Adrenal gland (tissue), 9 donors: ENCODE measurements at regions not wholly inside any gene's neighbourhood (a gene's known extent, or its start where the extent isn't known, plus 50 kb on each side); places are given as distances from the start of the nearest gene placed in this dataset.

Experiments used
- DNase-seq, 7 donors: peaks; one replicate each; pipeline ENCODE4 v3.0.0-alpha.2; 2019 to 2020
- H3K27ac ChIP-seq, 5 donors: fragments of 200-600 bp; sonication (generic) in 4 of 5; 1 replicate in 3 of 5; 2 replicates in 2 of 5; pipeline versions ENCODE4 v1.5.1 to v1.8.0; 2016 to 2020; ENCODE audit warnings: mild to moderate bottlenecking in 1 of 5
- H3K27me3 ChIP-seq: fragments of 200-600 bp; 2 replicates; pipeline ENCODE4 v1.8.0; 2021
- H3K36me3 ChIP-seq, 2 donors: fragments of 200-600 bp; replicated peaks in 1 of 2; 1 replicate in 1 of 2; 2 replicates in 1 of 2; pipeline versions ENCODE4 v1.5.1 to v1.8.0; 2018 to 2022
- H3K4me1 ChIP-seq, 2 donors: fragments of 200-600 bp; replicated peaks in 1 of 2; 1 replicate in 1 of 2; 2 replicates in 1 of 2; pipeline versions ENCODE4 v1.5.1 to v1.8.0; 2018 to 2021
- H3K4me3 ChIP-seq, 4 donors: fragments of 200-600 bp; sonication (generic) in 3 of 4; one replicate each; pipeline ENCODE4 v1.5.1; 2016 to 2018
- H3K9me3 ChIP-seq, 3 donors: fragments of 200-600 bp; sonication (generic) in 1 of 3; replicated peaks in 1 of 3; 1 replicate in 2 of 3; 2 replicates in 1 of 3; pipeline versions ENCODE4 v1.5.1 to v1.8.0; 2016 to 2021
- POLR2A ChIP-seq, 2 donors: fragments of 450-650 bp; IDR thresholded peaks; one replicate each; pipeline ENCODE4 v1.6.1; 2017; ENCODE audit warnings: antibody characterized with exemption in 2 of 2, mild to moderate bottlenecking in 2 of 2, moderate library complexity in 1 of 2
- WGBS, 4 donors: extraction: QIAGEN DNeasy Blood & Tissue Kit in 2 of 4; methylation state at CpG; one replicate each; pipeline versions ENCODE4 v1.1.5 to v1.1.7; 2013 to 2017; 5-methylcytosine and 5-hydroxymethylcytosine counted together
- intact Hi-C, 2 donors: fragments of 100-400 bp; cut with DNase I; formaldehyde crosslinking; loops; one replicate each; pipeline versions ENCODE4 v1.14.1 to v1.15.0; 2022 to 2023
- TF ChIP-seq, protein P1 (sequence below), 6 experiments: fragments of 450-650 bp in 4 of 6; fragments of 200-600 bp in 2 of 6; sonication (generic) in 1 of 6; IDR thresholded peaks; 1 replicate in 5 of 6; 2 replicates in 1 of 6; pipeline versions ENCODE4 v1.5.1 to v1.8.0; 2016 to 2021; ENCODE audit warnings: antibody characterized with exemption in 6 of 6, mild to moderate bottlenecking in 2 of 6, moderate library complexity in 1 of 6
- donor health status: healthy with polysubstance abuse.
- donor health status: Bipolar disorder and iron deficiency.
- donor health status: DM: yes; HTN: yes; CAD: no.
- donor health status: DM: no; HTN: no; CAD: no.
- donor health status: DM: no; HTN: no; CAD: no.

DNA sequence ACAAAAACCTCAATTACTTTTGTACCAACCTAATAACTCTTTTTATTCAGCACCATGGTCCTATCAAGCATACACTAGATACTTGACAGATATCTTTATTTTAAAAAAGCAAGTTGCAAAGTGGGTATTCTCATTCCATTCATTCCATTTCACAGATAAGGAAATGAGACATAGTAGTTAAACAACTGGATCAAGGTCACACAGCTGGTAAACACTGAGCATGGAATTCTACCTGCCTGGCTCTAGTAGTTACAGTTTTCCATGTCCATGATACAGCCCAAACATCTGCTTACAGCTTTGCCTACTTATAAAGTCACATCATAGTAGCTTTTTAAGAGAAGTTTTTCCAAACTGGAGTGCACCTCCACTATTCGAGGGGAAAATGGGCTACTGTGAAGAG is 57.1 kb upstream of the SERTM1 start:
- H3K27me3 ChIP-seq: no peaks in the 10 kb centered on the region
- WGBS, 4 donors: 77 to 90% (median 86%) methylated on average over 1 of the region's 1 CpG

DNA sequence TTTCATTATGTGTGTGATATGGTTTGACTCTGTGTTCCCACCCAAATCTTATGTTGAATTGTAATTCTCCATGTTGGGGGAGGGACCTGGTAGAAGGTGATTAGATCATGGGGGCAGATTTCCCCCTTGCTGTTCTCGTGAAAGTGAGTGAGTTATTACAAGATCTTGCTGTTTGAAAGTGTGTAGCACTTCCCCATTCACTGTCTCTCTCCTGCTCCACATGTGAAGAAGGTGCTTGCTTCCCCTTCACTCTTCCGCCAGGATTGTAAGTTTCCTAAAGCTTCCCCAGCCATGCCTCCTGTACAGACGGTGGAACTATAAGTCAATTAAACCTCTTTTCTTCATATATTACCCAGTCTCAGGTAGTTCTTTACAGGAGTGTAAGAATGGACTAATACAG is 54.3 kb upstream of the SERTM1 start:
- Histone ChIP-seq H3K4me3 (no peak overlapping the region), H3K9me3 (no peaks in the 10 kb centered on the region), H3K27me3 (no peaks in the 10 kb centered on the region), H3K36me3 (no peaks in the 10 kb centered on the region), H3K27ac (no peak overlapping the region), H3K4me1 (no peaks in the 10 kb centered on the region)
- WGBS, 4 donors: 69 to 74% (median 70%) methylated on average over 3 of the region's 3 CpGs
- intact Hi-C loops: no loop called here
- TF ChIP-seq, protein P1, sequence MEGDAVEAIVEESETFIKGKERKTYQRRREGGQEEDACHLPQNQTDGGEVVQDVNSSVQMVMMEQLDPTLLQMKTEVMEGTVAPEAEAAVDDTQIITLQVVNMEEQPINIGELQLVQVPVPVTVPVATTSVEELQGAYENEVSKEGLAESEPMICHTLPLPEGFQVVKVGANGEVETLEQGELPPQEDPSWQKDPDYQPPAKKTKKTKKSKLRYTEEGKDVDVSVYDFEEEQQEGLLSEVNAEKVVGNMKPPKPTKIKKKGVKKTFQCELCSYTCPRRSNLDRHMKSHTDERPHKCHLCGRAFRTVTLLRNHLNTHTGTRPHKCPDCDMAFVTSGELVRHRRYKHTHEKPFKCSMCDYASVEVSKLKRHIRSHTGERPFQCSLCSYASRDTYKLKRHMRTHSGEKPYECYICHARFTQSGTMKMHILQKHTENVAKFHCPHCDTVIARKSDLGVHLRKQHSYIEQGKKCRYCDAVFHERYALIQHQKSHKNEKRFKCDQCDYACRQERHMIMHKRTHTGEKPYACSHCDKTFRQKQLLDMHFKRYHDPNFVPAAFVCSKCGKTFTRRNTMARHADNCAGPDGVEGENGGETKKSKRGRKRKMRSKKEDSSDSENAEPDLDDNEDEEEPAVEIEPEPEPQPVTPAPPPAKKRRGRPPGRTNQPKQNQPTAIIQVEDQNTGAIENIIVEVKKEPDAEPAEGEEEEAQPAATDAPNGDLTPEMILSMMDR (IDR thresholded peaks at IDR 0.05): no peak
- TF ChIP-seq POLR2A (IDR thresholded peaks at IDR 0.05): no peak
- no peak for DNase-seq

More for the DNA sequence above, 57.1 kb upstream of the SERTM1 start:
- no peak for DNase-seq
- no peaks in the 10 kb centered on the region for H3K4me1 ChIP-seq
- no peak overlapping the region for H3K4me3 ChIP-seq
- H3K36me3 ChIP-seq: no peaks in the 10 kb centered on the region
- no peak for TF ChIP-seq POLR2A (IDR thresholded peaks at IDR 0.05)
- TF ChIP-seq, protein P1 (IDR thresholded peaks at IDR 0.05): no peak
- intact Hi-C loops: no loop called here
- no peaks in the 10 kb centered on the region for H3K9me3 ChIP-seq
- H3K27ac ChIP-seq: no peak overlapping the region
